CD4-positive, alpha-beta T cell treated with Interferon alpha-2 for 1 hour (primary cell): ENCODE measurements at regions not wholly inside any gene's neighbourhood (a gene's known extent, or its start where the extent isn't known, plus 50 kb on each side); places are given as distances from the start of the nearest gene placed in this dataset.
"Not testable (repeated sequence)": the region's sequence is repeated elsewhere in the genome, so short reads cannot be mapped to it uniquely, and the experiment has no call there.

ENCODE experiments used
- DNase-seq, 2 donors: peaks; one replicate each; pipeline ENCODE4 v3.0.0-alpha.2; 2020 to 2022

DNA sequence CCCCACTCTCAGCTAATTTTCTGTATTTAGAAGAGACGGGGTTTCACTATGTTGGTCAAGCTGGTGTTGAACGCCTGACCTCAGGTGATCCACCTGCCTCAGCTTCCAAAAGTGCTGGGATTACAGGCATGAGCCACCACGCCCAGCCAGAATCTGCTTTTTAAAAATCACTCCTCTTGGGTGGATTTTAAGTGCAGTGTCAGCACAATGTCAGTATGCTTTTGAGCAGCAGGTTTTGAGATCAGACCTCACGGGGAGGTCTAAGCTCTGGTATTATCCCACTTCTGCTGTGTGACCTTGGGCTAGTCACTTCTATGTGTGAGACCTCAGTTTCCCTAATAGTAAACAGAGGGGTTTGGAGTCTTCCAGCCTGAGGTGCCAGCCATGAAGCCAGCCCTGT, 51.8 kb upstream of the GSC start:
- no peak for DNase-seq

DNA sequence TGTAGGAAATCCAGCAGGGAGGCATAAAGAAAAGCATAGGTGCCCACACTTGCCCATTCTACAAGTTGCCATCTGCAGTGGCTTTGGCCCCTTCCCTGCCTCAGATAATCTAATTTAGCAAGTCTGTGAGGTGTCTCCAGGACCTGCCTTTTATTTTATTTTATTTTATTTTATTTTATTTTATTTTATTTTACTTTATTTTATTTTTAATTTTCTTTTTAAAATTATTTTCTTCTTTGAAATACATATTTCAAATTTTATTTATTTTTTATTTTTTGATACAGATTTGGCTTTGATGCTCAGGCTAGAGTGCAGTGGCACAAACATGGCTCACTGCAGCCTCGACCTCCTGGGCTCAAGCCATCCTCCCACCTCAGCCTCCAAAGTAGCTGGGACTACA, 51.0 kb upstream of the GSC start:
- DNase-seq = not testable (repeated sequence)
